Activated CD4-positive, alpha-beta memory T cell treated with anti-CD3 and anti-CD28 coated beads, Interleukin-2, amount 10 ng/mL, durations not matched to agents 7 days and 5 days (primary cell): ENCODE measurements at regions not wholly inside any gene's neighbourhood (a gene's known extent, or its start where the extent isn't known, plus 50 kb on each side); places are given as distances from the start of the nearest gene placed in this dataset.

Experiments used
- CTCF ChIA-PET: fragments of 350-600 bp; sonication (Branson Sonifier 250); formaldehyde crosslinking; loops from one replicate; lab custom pipeline; 2021; ENCODE audit warnings: antibody characterized with exemption, inconsistent platforms; lab: Charles Lee
- POLR2A ChIA-PET: fragments of 350-600 bp; sonication (Branson Sonifier 250); formaldehyde crosslinking; loops from one replicate; lab custom pipeline; 2021; ENCODE audit warnings: antibody characterized with exemption; lab: Charles Lee
- DNase-seq: peaks from one replicate; pipeline ENCODE4 v3.0.0-alpha.2; 2020
- H3K27ac Mint-ChIP-seq: one replicate; pipeline ENCODE4 v1.8.0; 2021; ENCODE audit warnings: mild to moderate bottlenecking, mixed read lengths
- H3K27me3 Mint-ChIP-seq: one replicate; pipeline ENCODE4 v1.8.0; 2021; ENCODE audit warnings: mixed read lengths
- H3K36me3 Mint-ChIP-seq: one replicate; pipeline ENCODE4 v1.8.0; 2021; ENCODE audit warnings: low read depth, mixed read lengths
- H3K4me1 Mint-ChIP-seq: one replicate; pipeline ENCODE4 v1.8.0; 2021; ENCODE audit warnings: mixed read lengths
- H3K4me3 Mint-ChIP-seq: one replicate; pipeline ENCODE4 v1.8.0; 2021; ENCODE audit warnings: mild to moderate bottlenecking, mixed read lengths
- H3K9me3 Mint-ChIP-seq: one replicate; pipeline ENCODE4 v1.8.0; 2021; ENCODE audit warnings: mixed read lengths

- H3K9me3 Mint-ChIP-seq: peaks cover 29% of the 10 kb centered on the region
- CTCF ChIA-PET: no interaction called here
Observed at GRCh38 chr14:29316936-29317335, 550.3 kb downstream of the FOXG1 start.

GRCh38 chr14:29317423-29317822, 550.8 kb downstream of the FOXG1 start:
- ChIA-PET POLR2A (no interaction called here), CTCF (no interaction called here)
- no peak overlapping the region for H3K27ac Mint-ChIP-seq
- no peaks in the 10 kb centered on the region for H3K36me3 Mint-ChIP-seq
- no peaks in the 10 kb centered on the region for H3K4me1 Mint-ChIP-seq
- no peak overlapping the region for H3K4me3 Mint-ChIP-seq
- no peak for DNase-seq
- peaks cover 32% of the 10 kb centered on the region for H3K9me3 Mint-ChIP-seq
- no peaks in the 10 kb centered on the region for H3K27me3 Mint-ChIP-seq

More at GRCh38 chr14:29316936-29317335, 550.3 kb downstream of the FOXG1 start:
- Mint-ChIP-seq H3K4me3 (no peak overlapping the region), H3K27me3 (no peaks in the 10 kb centered on the region), H3K27ac (no peak overlapping the region), H3K36me3 (no peaks in the 10 kb centered on the region), H3K4me1 (no peaks in the 10 kb centered on the region)
- no peak for DNase-seq
- POLR2A ChIA-PET: no interaction called here

DNA sequence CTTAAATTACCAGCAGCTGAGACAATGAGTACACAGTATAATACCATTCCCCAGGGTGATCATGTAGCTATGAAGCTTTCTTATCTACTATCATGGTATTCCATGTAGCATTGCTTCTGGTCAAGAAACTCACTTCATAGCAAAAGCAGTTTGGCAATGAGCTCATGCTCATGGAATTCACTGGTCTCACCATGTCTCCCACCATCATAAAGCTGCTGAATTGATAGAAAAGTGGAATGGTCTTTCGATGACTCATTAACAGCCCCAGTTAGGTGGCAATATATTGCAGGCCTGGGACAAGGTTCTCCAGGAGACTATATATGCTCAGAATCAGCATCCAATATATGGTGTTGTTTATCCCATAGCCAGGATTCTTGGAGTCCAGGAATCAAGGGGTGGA, 553.7 kb downstream of the FOXG1 start:
- no peak overlapping the region for H3K4me3 Mint-ChIP-seq
- CTCF ChIA-PET: no interaction called here
- DNase-seq: no peak
- H3K36me3 Mint-ChIP-seq: no peaks in the 10 kb centered on the region
- POLR2A ChIA-PET: no interaction called here
- H3K4me1 Mint-ChIP-seq: no peaks in the 10 kb centered on the region
- peaks cover 32% of the 10 kb centered on the region for H3K9me3 Mint-ChIP-seq
- H3K27me3 Mint-ChIP-seq: no peaks in the 10 kb centered on the region
- no peak overlapping the region for H3K27ac Mint-ChIP-seq

- H3K4me1 Mint-ChIP-seq: no peaks in the 10 kb centered on the region
- H3K36me3 Mint-ChIP-seq: no peaks in the 10 kb centered on the region
- H3K27me3 Mint-ChIP-seq: no peaks in the 10 kb centered on the region
- CTCF ChIA-PET: no interaction called here
- POLR2A ChIA-PET: no interaction called here
- DNase-seq: no peak
- no peak overlapping the region for H3K4me3 Mint-ChIP-seq
- peaks cover 34% of the 10 kb centered on the region for H3K9me3 Mint-ChIP-seq
- H3K27ac Mint-ChIP-seq: no peak overlapping the region
Observed at GRCh38 chr14:29321646-29322045, 555.1 kb downstream of the FOXG1 start.

GRCh38 chr14:29339494-29340172, 573.0 kb downstream of the FOXG1 start:
- no peaks in the 10 kb centered on the region for H3K27me3 Mint-ChIP-seq
- H3K36me3 Mint-ChIP-seq: no peaks in the 10 kb centered on the region
- H3K4me3 Mint-ChIP-seq: no peak overlapping the region
- H3K4me1 Mint-ChIP-seq: no peaks in the 10 kb centered on the region
- ChIA-PET POLR2A (no interaction called here), CTCF (no interaction called here)
- no peak for DNase-seq
- no peak overlapping the region for H3K27ac Mint-ChIP-seq
- H3K9me3 Mint-ChIP-seq: peaks cover 10% of the 10 kb centered on the region

GRCh38 chr14:29348504-29348903, 579.1 kb downstream of the PRKD1 start:
- no peak for DNase-seq
- H3K27ac Mint-ChIP-seq: no peak overlapping the region
- H3K9me3 Mint-ChIP-seq: peaks cover 5% of the 10 kb centered on the region
- no peak overlapping the region for H3K4me3 Mint-ChIP-seq
- ChIA-PET CTCF (no interaction called here), POLR2A (no interaction called here)
- no peaks in the 10 kb centered on the region for H3K36me3 Mint-ChIP-seq
- H3K27me3 Mint-ChIP-seq: no peaks in the 10 kb centered on the region
- H3K4me1 Mint-ChIP-seq: no peaks in the 10 kb centered on the region

DNA sequence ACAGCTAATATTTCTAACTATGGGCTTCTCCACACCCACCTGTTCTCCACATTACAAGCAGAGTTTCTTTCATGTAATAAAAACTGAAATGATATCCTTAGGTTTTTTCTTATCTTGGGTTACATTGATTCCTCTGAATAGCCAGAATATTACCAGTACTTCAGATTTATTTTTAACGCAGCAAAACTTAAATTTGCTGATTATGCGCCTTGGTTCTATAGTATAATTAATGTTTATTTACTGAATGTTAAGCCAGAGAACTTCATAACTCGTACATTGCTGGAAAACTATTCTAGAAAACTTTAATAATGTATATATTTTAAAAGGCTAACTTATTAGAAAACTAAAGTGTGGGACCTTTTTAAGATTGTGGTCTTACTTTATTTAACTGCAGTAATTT, 577.2 kb downstream of the PRKD1 start:
- DNase-seq: no peak
- no peaks in the 10 kb centered on the region for H3K36me3 Mint-ChIP-seq
- POLR2A ChIA-PET: no interaction called here
- H3K27ac Mint-ChIP-seq: no peak overlapping the region
- peaks cover 9% of the 10 kb centered on the region for H3K9me3 Mint-ChIP-seq
- CTCF ChIA-PET: no interaction called here
- no peaks in the 10 kb centered on the region for H3K27me3 Mint-ChIP-seq
- no peak overlapping the region for H3K4me3 Mint-ChIP-seq
- H3K4me1 Mint-ChIP-seq: no peaks in the 10 kb centered on the region

GRCh38 chr14:29351996-29352705, 575.5 kb downstream of the PRKD1 start:
- Mint-ChIP-seq H3K27ac (no peak overlapping the region), H3K4me3 (no peak overlapping the region), H3K4me1 (no peaks in the 10 kb centered on the region), H3K9me3 (peaks cover 7% of the 10 kb centered on the region), H3K36me3 (no peaks in the 10 kb centered on the region), H3K27me3 (no peaks in the 10 kb centered on the region)
- no peak for DNase-seq
- CTCF ChIA-PET: no interaction called here
- POLR2A ChIA-PET: no interaction called here

- CTCF ChIA-PET: no interaction called here
Observed at GRCh38 chr14:29352706-29353080, 575.0 kb downstream of the PRKD1 start.

GRCh38 chr14:29353513-29353912, 574.1 kb downstream of the PRKD1 start:
- Mint-ChIP-seq H3K4me1 (no peaks in the 10 kb centered on the region), H3K27me3 (no peaks in the 10 kb centered on the region), H3K27ac (no peak overlapping the region), H3K9me3 (peaks cover 16% of the 10 kb centered on the region), H3K36me3 (no peaks in the 10 kb centered on the region), H3K4me3 (no peak overlapping the region)
- CTCF ChIA-PET: no interaction called here
- POLR2A ChIA-PET: no interaction called here
- DNase-seq: no peak

More at GRCh38 chr14:29352706-29353080, 575.0 kb downstream of the PRKD1 start:
- DNase-seq: no peak
- Mint-ChIP-seq H3K4me3 (no peak overlapping the region), H3K27me3 (no peaks in the 10 kb centered on the region), H3K9me3 (peaks cover 12% of the 10 kb centered on the region), H3K4me1 (no peaks in the 10 kb centered on the region), H3K36me3 (no peaks in the 10 kb centered on the region), H3K27ac (no peak overlapping the region)
- POLR2A ChIA-PET: no interaction called here

DNA sequence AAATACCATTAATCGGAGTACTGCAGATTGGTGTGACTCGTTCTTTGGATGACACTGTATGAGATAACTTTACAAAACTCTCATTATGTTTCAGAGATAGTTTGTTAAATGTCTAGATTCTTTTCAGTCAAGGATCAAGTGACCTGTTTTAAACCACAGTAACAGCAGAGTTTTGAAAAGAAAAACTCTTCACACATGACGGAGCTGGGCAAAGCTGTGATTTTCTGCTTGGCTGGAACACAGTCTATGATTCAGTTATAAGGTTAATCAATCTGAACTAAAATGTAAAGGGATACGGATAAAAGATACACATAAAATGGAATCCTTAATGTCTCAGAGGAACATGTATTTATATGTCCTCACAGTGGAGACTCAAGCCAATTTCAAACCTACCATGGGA, 573.2 kb downstream of the PRKD1 start:
- no peaks in the 10 kb centered on the region for H3K4me1 Mint-ChIP-seq
- CTCF ChIA-PET: no interaction called here

DNA sequence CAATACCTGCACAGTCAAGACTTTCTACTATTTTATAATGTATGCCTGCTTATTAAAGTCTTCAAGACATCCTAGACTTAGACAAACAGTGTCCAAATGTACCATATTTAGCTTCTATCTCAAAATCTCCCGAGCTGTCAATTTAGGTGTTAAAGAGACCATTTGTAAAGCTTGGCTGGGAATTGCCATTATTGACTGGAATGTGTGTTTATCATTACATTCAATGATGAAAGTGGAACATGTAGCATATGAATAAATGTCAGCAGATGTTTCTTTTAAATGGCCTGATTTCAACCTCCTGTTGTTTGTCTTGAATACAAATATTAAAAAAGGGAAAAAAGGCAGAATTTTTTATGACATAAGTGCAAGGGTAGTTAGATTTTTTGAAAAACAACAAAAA, 572.3 kb downstream of the PRKD1 start:
- Mint-ChIP-seq H3K36me3 (no peaks in the 10 kb centered on the region), H3K4me3 (no peak overlapping the region), H3K27ac (no peak overlapping the region), H3K4me1 (no peaks in the 10 kb centered on the region), H3K27me3 (no peaks in the 10 kb centered on the region), H3K9me3 (peaks cover 16% of the 10 kb centered on the region)
- no peak for DNase-seq
- CTCF ChIA-PET: no interaction called here
- POLR2A ChIA-PET: no interaction called here

More for the DNA sequence above, 573.2 kb downstream of the PRKD1 start:
- Mint-ChIP-seq H3K4me3 (no peak overlapping the region), H3K9me3 (peaks cover 16% of the 10 kb centered on the region), H3K27me3 (no peaks in the 10 kb centered on the region), H3K27ac (no peak overlapping the region), H3K36me3 (no peaks in the 10 kb centered on the region)
- no peak for DNase-seq
- POLR2A ChIA-PET: no interaction called here

DNA sequence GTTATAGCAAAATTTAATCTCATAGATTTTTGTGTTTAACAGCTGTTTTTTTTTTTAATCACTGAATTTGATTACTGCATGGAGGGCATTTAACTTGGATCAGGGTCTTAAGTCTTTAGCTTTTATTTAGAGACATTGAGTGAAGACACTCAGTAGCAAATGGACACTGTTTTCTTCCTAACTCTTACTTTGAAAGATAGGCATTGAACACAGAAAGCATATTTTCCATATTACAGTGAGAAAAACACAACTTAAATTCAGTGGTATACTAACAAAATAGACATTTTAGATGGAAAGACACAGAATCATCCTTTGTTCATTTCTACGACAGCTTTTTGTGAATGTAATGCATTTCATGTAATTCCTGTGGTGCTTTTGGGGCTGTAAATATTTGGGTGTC, 571.8 kb downstream of the PRKD1 start:
- Mint-ChIP-seq H3K27me3 (no peaks in the 10 kb centered on the region), H3K4me1 (no peaks in the 10 kb centered on the region)

GRCh38 chr14:29360656-29361055, 567.0 kb downstream of the PRKD1 start:
- CTCF ChIA-PET: no interaction called here
- POLR2A ChIA-PET: no interaction called here
- no peak for DNase-seq
- Mint-ChIP-seq H3K27ac (no peak overlapping the region), H3K27me3 (no peaks in the 10 kb centered on the region), H3K9me3 (peaks cover 16% of the 10 kb centered on the region), H3K36me3 (no peaks in the 10 kb centered on the region), H3K4me1 (no peaks in the 10 kb centered on the region), H3K4me3 (no peak overlapping the region)

More for the DNA sequence above, 571.8 kb downstream of the PRKD1 start:
- Mint-ChIP-seq H3K9me3 (peaks cover 16% of the 10 kb centered on the region), H3K4me3 (no peak overlapping the region), H3K36me3 (no peaks in the 10 kb centered on the region), H3K27ac (no peak overlapping the region)
- CTCF ChIA-PET: no interaction called here
- POLR2A ChIA-PET: no interaction called here
- no peak for DNase-seq
